Prostate gland (tissue), 2 donors: ENCODE measurements at regions not wholly inside any gene's neighbourhood (a gene's known extent, or its start where the extent isn't known, plus 50 kb on each side); places are given as distances from the start of the nearest gene placed in this dataset.

Source experiments
- POLR2A ChIP-seq: fragments of 450-650 bp; IDR thresholded peaks from one replicate; pipeline ENCODE4 v1.6.1; 2016; ENCODE audit warnings: antibody characterized with exemption, mild to moderate bottlenecking
- POLR2AphosphoS5 ChIP-seq: sonication (generic); formaldehyde crosslinking; IDR thresholded peaks from one replicate; pipeline ENCODE4 v1.6.1; 2017; ENCODE audit warnings: antibody characterized with exemption
- TF ChIP-seq, protein P1 (sequence below), 4 experiments: fragments of 200-600 bp in 2 of 4; fragments of 450-650 bp in 2 of 4; sonication (generic) in 2 of 4; IDR thresholded peaks; 1 replicate in 3 of 4; 2 replicates in 1 of 4; pipeline ENCODE4 v1.5.1; 2016 to 2019; ENCODE audit warnings: antibody characterized with exemption in 4 of 4, mild to moderate bottlenecking in 2 of 4, moderate library complexity in 2 of 4

GRCh38 chr11:130531061-130531460 lies 82.6 kb downstream of the ADAMTS15 start:
- TF ChIP-seq, protein P1, sequence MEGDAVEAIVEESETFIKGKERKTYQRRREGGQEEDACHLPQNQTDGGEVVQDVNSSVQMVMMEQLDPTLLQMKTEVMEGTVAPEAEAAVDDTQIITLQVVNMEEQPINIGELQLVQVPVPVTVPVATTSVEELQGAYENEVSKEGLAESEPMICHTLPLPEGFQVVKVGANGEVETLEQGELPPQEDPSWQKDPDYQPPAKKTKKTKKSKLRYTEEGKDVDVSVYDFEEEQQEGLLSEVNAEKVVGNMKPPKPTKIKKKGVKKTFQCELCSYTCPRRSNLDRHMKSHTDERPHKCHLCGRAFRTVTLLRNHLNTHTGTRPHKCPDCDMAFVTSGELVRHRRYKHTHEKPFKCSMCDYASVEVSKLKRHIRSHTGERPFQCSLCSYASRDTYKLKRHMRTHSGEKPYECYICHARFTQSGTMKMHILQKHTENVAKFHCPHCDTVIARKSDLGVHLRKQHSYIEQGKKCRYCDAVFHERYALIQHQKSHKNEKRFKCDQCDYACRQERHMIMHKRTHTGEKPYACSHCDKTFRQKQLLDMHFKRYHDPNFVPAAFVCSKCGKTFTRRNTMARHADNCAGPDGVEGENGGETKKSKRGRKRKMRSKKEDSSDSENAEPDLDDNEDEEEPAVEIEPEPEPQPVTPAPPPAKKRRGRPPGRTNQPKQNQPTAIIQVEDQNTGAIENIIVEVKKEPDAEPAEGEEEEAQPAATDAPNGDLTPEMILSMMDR (IDR thresholded peaks at IDR 0.05), result no peak
- TF ChIP-seq POLR2AphosphoS5, result no peak
- TF ChIP-seq POLR2A, result no peak
